Natural killer cell (primary cell): ENCODE measurements at regions not wholly inside any gene's neighbourhood (a gene's known extent, or its start where the extent isn't known, plus 50 kb on each side); places are given as distances from the start of the nearest gene placed in this dataset.

Experiments used
- ATAC-seq, 3 donors: fragments of 150-1000 bp in 2 of 3; fragments of 200-7000 bp in 1 of 3; cut with Tn5 transposase; 1 replicate in 1 of 3; 2 replicates in 2 of 3; pipeline ENCODE4 v1.10.0; 2021; ENCODE audit warnings: mild to moderate bottlenecking in 2 of 3, moderate library complexity in 2 of 3
- DNase-seq, 2 donors: peaks; one replicate each; pipeline versions ENCODE4 v3.0.0 to v3.0.0-alpha.2; 2013 to 2021; ENCODE audit warnings: mixed read lengths in 1 of 2
- H3K27ac ChIP-seq: one replicate; pipeline ENCODE4 v1.5.1; 2013; ENCODE audit warnings: mild to moderate bottlenecking, low read length
- H3K27me3 ChIP-seq: one replicate; pipeline ENCODE4 v1.6.1; 2013; ENCODE audit warnings: low read length; ENCODE audit not compliant: control insufficient read depth, insufficient read depth
- H3K36me3 ChIP-seq: one replicate; pipeline ENCODE4 v1.6.1; 2013; ENCODE audit warnings: low read length; ENCODE audit not compliant: control insufficient read depth, insufficient read depth
- H3K4me1 ChIP-seq: one replicate; pipeline ENCODE4 v1.6.1; 2013; ENCODE audit warnings: low read length; ENCODE audit not compliant: control insufficient read depth, insufficient read depth
- H3K4me3 ChIP-seq: one replicate; pipeline ENCODE4 v1.5.1; 2013; ENCODE audit warnings: low read length
- H3K9me3 ChIP-seq: one replicate; pipeline ENCODE4 v1.6.1; 2013; ENCODE audit warnings: low read length; ENCODE audit not compliant: control insufficient read depth, insufficient read depth
- H3K27ac Mint-ChIP-seq, 2 donors: one replicate each; pipeline ENCODE4 v1.8.0; 2022; ENCODE audit warnings: mild to moderate bottlenecking in 2 of 2, mixed read lengths in 2 of 2, moderate library complexity in 1 of 2
- H3K27me3 Mint-ChIP-seq, 2 donors: one replicate each; pipeline ENCODE4 v1.8.0; 2022; ENCODE audit warnings: low read depth in 2 of 2, mixed read lengths in 2 of 2
- H3K36me3 Mint-ChIP-seq: one replicate; pipeline ENCODE4 v1.8.0; 2022; ENCODE audit warnings: mixed read lengths
- H3K4me1 Mint-ChIP-seq, 2 donors: one replicate each; pipeline ENCODE4 v1.8.0; 2022; ENCODE audit warnings: mixed read lengths in 2 of 2
- H3K4me3 Mint-ChIP-seq: one replicate; pipeline ENCODE4 v1.8.0; 2022; ENCODE audit warnings: mild to moderate bottlenecking, moderate library complexity, mixed read lengths
- H3K9me3 Mint-ChIP-seq, 2 donors: one replicate each; pipeline ENCODE4 v1.8.0; 2022; ENCODE audit warnings: mixed read lengths in 2 of 2
- CTCF ChIP-seq: fragments of 200-600 bp; IDR thresholded peaks from one replicate; pipeline ENCODE4 v1.8.0; 2022; ENCODE audit warnings: antibody characterized with exemption
- WGBS: methylation state at CpG from one replicate; pipeline ENCODE4 v1.1.7; 2013; ENCODE audit warnings: missing lambda C conversion rate; ENCODE audit not compliant: insufficient coverage; 5-methylcytosine and 5-hydroxymethylcytosine counted together
- intact Hi-C: fragments of 100-400 bp; cut with micrococcal nuclease; formaldehyde crosslinking; loops from one replicate; pipeline ENCODE4 v1.14.2; 2022

DNA sequence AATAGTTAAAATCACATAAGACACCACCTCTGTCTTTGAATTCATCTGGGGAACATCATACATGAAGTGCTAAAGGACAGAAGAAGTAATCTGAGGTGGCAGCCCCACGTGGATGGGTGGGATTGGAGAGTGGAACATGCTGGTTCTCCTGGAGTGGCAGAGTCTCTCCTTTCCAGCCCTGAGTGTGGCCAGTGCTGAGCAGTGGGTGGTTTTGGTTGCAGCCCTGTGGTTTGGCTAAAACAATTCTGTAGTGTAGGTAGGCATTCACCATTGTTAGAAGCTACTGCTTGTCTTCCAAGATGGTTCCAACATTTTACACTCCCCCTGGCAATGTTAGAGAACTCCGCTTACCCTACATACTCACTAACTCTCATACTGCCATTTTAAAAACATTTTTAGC, 396.4 kb upstream of the MEX3C start:
- H3K9me3 Mint-ChIP-seq: peaks cover 0 to 2% of the 10 kb centered on the region in 2 donors
- 56% methylated on average over 1 of the region's 2 CpGs for WGBS
- H3K27ac ChIP-seq: no peak overlapping the region

DNA sequence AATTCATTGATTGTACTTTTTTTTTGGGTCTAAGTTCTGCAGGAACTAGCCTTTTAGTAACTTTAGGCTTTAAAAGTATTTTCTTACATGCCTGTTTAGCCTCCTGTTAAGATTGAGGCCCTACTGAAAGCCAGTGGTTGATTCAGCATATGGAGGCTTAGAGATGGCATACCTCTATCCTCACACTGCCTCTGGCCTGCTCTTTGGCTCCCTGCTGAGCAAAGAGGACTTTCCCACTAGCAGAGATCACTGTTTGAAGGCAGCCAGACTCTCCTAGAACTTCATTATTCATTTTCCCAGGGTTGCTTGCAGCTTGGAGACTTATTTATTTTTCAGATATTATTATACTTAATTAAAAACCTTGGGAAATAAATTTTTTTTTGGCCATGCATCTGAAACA, 405.6 kb upstream of the MEX3C start:
- DNase-seq: no peak
- peaks cover 0 to 1% of the 10 kb centered on the region in 2 donors for H3K9me3 Mint-ChIP-seq
- no peaks in the 10 kb centered on the region for H3K27me3 ChIP-seq
- H3K27ac Mint-ChIP-seq: no peak overlapping the region
- no peaks in the 10 kb centered on the region for H3K36me3 ChIP-seq
- H3K4me3 Mint-ChIP-seq: no peak overlapping the region
- H3K36me3 Mint-ChIP-seq: no peaks in the 10 kb centered on the region
- no peaks in the 10 kb centered on the region for H3K4me1 Mint-ChIP-seq
- ATAC-seq: no peak
- no peak for TF ChIP-seq CTCF
- peaks cover 11 to 23% of the 10 kb centered on the region in 2 donors for H3K27me3 Mint-ChIP-seq
- H3K27ac ChIP-seq: no peak overlapping the region
- no peak overlapping the region for H3K4me3 ChIP-seq
- no peaks in the 10 kb centered on the region for H3K9me3 ChIP-seq
- H3K4me1 ChIP-seq: no peaks in the 10 kb centered on the region
- intact Hi-C loops: no loop called here

More for the DNA sequence above, 396.4 kb upstream of the MEX3C start:
- Histone ChIP-seq H3K4me3 (no peak overlapping the region), H3K36me3 (no peaks in the 10 kb centered on the region), H3K9me3 (peaks cover 5% of the 10 kb centered on the region), H3K4me1 (no peaks in the 10 kb centered on the region), H3K27me3 (no peaks in the 10 kb centered on the region)
- no peaks in the 10 kb centered on the region for H3K36me3 Mint-ChIP-seq
- intact Hi-C loops: no loop called here
- H3K27ac Mint-ChIP-seq: no peak overlapping the region
- TF ChIP-seq CTCF: no peak
- no peak for DNase-seq
- H3K4me1 Mint-ChIP-seq: no peaks in the 10 kb centered on the region
- H3K27me3 Mint-ChIP-seq: peaks cover 7 to 12% of the 10 kb centered on the region in 2 donors
- H3K4me3 Mint-ChIP-seq: no peak overlapping the region
- no peak for ATAC-seq

- Histone ChIP-seq H3K4me3 (no peak overlapping the region), H3K27me3 (no peaks in the 10 kb centered on the region), H3K9me3 (no peaks in the 10 kb centered on the region), H3K36me3 (no peaks in the 10 kb centered on the region), H3K27ac (no peak overlapping the region), H3K4me1 (no peaks in the 10 kb centered on the region)
- DNase-seq (no peak), ATAC-seq (no peak)
- Mint-ChIP-seq H3K27me3 (peaks cover 10 to 23% of the 10 kb centered on the region in 2 donors), H3K4me3 (no peak overlapping the region), H3K36me3 (no peaks in the 10 kb centered on the region), H3K4me1 (no peaks in the 10 kb centered on the region), H3K9me3 (no peaks in the 10 kb centered on the region), H3K27ac (no peak overlapping the region)
- WGBS: 61% methylated on average over 2 of the region's 4 CpGs
- TF ChIP-seq CTCF: no peak
- intact Hi-C loops: no loop called here
Observed at GRCh38 chr18:51603551-51603950, 406.1 kb upstream of the MEX3C start.

DNA sequence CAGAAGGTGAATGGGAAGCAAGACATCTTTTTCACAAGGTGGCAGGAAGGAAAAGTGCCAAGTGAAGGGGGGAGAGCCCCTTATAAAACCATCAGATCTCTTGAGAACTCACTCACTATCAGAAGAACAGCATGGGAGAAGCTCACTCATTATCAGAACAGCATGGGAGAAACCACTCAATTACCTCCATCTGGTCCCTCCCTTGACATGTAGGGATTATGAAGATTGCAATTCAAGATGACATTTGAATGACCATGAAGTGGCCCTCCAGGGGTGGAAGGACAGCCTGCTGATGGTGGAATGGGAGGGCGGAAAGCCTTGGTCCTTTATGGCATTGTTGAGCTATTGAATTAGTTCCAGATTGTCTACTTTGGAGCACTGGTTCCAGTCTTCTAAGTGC, 413.0 kb upstream of the MEX3C start:
- Histone ChIP-seq H3K4me1 (no peaks in the 10 kb centered on the region), H3K4me3 (no peak overlapping the region), H3K36me3 (no peaks in the 10 kb centered on the region), H3K27ac (no peak overlapping the region), H3K27me3 (no peaks in the 10 kb centered on the region), H3K9me3 (no peaks in the 10 kb centered on the region)
- Mint-ChIP-seq H3K4me1 (no peaks in the 10 kb centered on the region), H3K9me3 (peaks cover 0 to 3% of the 10 kb centered on the region in 2 donors), H3K4me3 (no peak overlapping the region), H3K27ac (no peak overlapping the region), H3K36me3 (no peaks in the 10 kb centered on the region), H3K27me3 (peaks cover 11 to 32% of the 10 kb centered on the region in 2 donors)
- intact Hi-C loops: loop anchor here (10.0 kb wide), 1 partner anchor 64 kb away; no protein-coding TSS in a partner anchor
- TF ChIP-seq CTCF: no peak
- no peak for DNase-seq
- 100% methylated on average over 1 of the region's 1 CpG for WGBS
- ATAC-seq: no peak
